ENCODE measurements at regions not wholly inside any gene's neighbourhood (a gene's known extent, or its start where the extent isn't known, plus 50 kb on each side); places are given as distances from the start of the nearest gene placed in this dataset.

- no peak for TF ChIP-seq CTCF (IDR thresholded peaks at IDR 0.05; ENCODE audit: extremely low read depth, insufficient read depth, missing control alignments)
- in situ Hi-C loops (cut with MboI; ENCODE audit: low pct_unique_long_range_greater_than_20kb, low sequenced_read_pairs, unreplicated experiment) = no loop called here
- no peak for DNase-seq (ENCODE audit: low spot score)
These were observed 78.4 kb upstream of the SALL3 start for GRCh38 chr18:78900938-78901909.

GRCh38 chr18:78901923-78902794 is 77.5 kb upstream of the SALL3 start:
- in situ Hi-C loops (cut with MboI; ENCODE audit: low pct_unique_long_range_greater_than_20kb, low sequenced_read_pairs, unreplicated experiment) = no loop called here
- DNase-seq (ENCODE audit: low spot score) = no peak
- TF ChIP-seq CTCF (IDR thresholded peaks at IDR 0.05; ENCODE audit: extremely low read depth, insufficient read depth, missing control alignments) = no peak

- in situ Hi-C loops (cut with MboI; ENCODE audit: low pct_unique_long_range_greater_than_20kb, low sequenced_read_pairs, unreplicated experiment) = no loop called here
- no peak for TF ChIP-seq CTCF (IDR thresholded peaks at IDR 0.05; ENCODE audit: extremely low read depth, insufficient read depth, missing control alignments)
- no peak for DNase-seq (ENCODE audit: low spot score)
These were observed 76.7 kb upstream of the SALL3 start for GRCh38 chr18:78902795-78903435.

- TF ChIP-seq CTCF (IDR thresholded peaks at IDR 0.05; ENCODE audit: extremely low read depth, insufficient read depth, missing control alignments) = no peak
- no peak for DNase-seq (ENCODE audit: low spot score)
- in situ Hi-C loops (cut with MboI; ENCODE audit: low pct_unique_long_range_greater_than_20kb, low sequenced_read_pairs, unreplicated experiment) = no loop called here
These were observed 76.0 kb upstream of the SALL3 start for GRCh38 chr18:78903436-78904178.

- in situ Hi-C loops (cut with MboI; ENCODE audit: low pct_unique_long_range_greater_than_20kb, low sequenced_read_pairs, unreplicated experiment) = no loop called here
- no peak for DNase-seq (ENCODE audit: low spot score)
- TF ChIP-seq CTCF (IDR thresholded peaks at IDR 0.05; ENCODE audit: extremely low read depth, insufficient read depth, missing control alignments) = no peak
These were observed 75.5 kb upstream of the SALL3 start for GRCh38 chr18:78904179-78904531.

- no peak for TF ChIP-seq CTCF (IDR thresholded peaks at IDR 0.05; ENCODE audit: extremely low read depth, insufficient read depth, missing control alignments)
- in situ Hi-C loops (cut with MboI; ENCODE audit: low pct_unique_long_range_greater_than_20kb, low sequenced_read_pairs, unreplicated experiment) = no loop called here
- DNase-seq (ENCODE audit: low spot score) = no peak
These were observed 74.3 kb upstream of the SALL3 start for GRCh38 chr18:78905334-78905733.
